ENCODE measurements at regions not wholly inside any gene's neighbourhood (a gene's known extent, or its start where the extent isn't known, plus 50 kb on each side); places are given as distances from the start of the nearest gene placed in this dataset.

DNA sequence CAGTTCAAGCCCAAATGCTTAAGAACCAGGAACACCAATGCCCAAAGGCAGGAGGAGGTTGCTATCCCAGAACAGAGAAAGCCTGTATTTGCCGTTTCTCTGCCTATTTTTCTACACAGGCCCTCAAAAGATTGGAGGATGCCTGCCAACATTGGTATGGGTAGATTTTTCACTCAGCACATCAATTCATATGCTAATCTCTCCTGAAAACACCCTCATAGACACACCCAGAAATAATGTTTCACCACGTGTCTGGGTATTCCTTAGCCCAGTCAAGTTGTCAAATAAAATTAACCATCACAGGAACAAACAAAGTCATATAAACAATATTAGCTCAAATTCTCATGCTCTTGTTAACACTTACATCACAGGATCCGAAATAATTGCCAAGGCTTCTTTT is 121.9 kb downstream of the RGS21 start:
- TF ChIP-seq BMI1 (IDR thresholded peaks at IDR 0.05; ENCODE audit: low read length) (no peak), POLR2A (conservative IDR thresholded peaks at IDR 0.05) (no peak), YY1 (IDR thresholded peaks at IDR 0.05; ENCODE audit: borderline replicate concordance in 1 of 3, control insufficient read depth in 1 of 3, extremely low read depth in 1 of 3, insufficient read depth in 3 of 3, insufficient read length in 1 of 3, insufficient replicate concordance in 2 of 3, low read depth in 1 of 3, low read length in 2 of 3) (no peak), GTF2F1 (IDR thresholded peaks at IDR 0.05; ENCODE audit: low read depth, low read length) (no peak), SRF (CRISPR knock-in tag; IDR thresholded peaks at IDR 0.05) (no peak), MLX (CRISPR knock-in tag; conservative IDR thresholded peaks at IDR 0.05) (no peak)
- TF ChIP-seq, protein P1, sequence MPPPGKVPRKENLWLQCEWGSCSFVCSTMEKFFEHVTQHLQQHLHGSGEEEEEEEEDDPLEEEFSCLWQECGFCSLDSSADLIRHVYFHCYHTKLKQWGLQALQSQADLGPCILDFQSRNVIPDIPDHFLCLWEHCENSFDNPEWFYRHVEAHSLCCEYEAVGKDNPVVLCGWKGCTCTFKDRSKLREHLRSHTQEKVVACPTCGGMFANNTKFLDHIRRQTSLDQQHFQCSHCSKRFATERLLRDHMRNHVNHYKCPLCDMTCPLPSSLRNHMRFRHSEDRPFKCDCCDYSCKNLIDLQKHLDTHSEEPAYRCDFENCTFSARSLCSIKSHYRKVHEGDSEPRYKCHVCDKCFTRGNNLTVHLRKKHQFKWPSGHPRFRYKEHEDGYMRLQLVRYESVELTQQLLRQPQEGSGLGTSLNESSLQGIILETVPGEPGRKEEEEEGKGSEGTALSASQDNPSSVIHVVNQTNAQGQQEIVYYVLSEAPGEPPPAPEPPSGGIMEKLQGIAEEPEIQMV (tag; conservative IDR thresholded peaks at IDR 0.05; ENCODE audit: low read depth), result no peak
- TF ChIP-seq, protein P2, sequence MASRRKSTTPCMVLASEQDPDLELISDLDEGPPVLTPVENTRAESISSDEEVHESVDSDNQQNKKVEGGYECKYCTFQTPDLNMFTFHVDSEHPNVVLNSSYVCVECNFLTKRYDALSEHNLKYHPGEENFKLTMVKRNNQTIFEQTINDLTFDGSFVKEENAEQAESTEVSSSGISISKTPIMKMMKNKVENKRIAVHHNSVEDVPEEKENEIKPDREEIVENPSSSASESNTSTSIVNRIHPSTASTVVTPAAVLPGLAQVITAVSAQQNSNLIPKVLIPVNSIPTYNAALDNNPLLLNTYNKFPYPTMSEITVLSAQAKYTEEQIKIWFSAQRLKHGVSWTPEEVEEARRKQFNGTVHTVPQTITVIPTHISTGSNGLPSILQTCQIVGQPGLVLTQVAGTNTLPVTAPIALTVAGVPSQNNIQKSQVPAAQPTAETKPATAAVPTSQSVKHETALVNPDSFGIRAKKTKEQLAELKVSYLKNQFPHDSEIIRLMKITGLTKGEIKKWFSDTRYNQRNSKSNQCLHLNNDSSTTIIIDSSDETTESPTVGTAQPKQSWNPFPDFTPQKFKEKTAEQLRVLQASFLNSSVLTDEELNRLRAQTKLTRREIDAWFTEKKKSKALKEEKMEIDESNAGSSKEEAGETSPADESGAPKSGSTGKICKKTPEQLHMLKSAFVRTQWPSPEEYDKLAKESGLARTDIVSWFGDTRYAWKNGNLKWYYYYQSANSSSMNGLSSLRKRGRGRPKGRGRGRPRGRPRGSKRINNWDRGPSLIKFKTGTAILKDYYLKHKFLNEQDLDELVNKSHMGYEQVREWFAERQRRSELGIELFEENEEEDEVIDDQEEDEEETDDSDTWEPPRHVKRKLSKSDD (conservative IDR thresholded peaks at IDR 0.05; ENCODE audit: low read length), result no peak
- TF ChIP-seq, protein P3, sequence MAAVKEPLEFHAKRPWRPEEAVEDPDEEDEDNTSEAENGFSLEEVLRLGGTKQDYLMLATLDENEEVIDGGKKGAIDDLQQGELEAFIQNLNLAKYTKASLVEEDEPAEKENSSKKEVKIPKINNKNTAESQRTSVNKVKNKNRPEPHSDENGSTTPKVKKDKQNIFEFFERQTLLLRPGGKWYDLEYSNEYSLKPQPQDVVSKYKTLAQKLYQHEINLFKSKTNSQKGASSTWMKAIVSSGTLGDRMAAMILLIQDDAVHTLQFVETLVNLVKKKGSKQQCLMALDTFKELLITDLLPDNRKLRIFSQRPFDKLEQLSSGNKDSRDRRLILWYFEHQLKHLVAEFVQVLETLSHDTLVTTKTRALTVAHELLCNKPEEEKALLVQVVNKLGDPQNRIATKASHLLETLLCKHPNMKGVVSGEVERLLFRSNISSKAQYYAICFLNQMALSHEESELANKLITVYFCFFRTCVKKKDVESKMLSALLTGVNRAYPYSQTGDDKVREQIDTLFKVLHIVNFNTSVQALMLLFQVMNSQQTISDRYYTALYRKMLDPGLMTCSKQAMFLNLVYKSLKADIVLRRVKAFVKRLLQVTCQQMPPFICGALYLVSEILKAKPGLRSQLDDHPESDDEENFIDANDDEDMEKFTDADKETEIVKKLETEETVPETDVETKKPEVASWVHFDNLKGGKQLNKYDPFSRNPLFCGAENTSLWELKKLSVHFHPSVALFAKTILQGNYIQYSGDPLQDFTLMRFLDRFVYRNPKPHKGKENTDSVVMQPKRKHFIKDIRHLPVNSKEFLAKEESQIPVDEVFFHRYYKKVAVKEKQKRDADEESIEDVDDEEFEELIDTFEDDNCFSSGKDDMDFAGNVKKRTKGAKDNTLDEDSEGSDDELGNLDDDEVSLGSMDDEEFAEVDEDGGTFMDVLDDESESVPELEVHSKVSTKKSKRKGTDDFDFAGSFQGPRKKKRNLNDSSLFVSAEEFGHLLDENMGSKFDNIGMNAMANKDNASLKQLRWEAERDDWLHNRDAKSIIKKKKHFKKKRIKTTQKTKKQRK (IDR thresholded peaks at IDR 0.05; ENCODE audit: borderline replicate concordance, low read depth, low read length), result no peak

All from K562 (cell line).